ENCODE measurements at regions not wholly inside any gene's neighbourhood (a gene's known extent, or its start where the extent isn't known, plus 50 kb on each side); places are given as distances from the start of the nearest gene placed in this dataset.

- no peak overlapping the region for H3K4me3 ChIP-seq (ENCODE audit: low read depth, low read length)
- BruUV-seq (replicated peaks) = no TSS peak
- Mint-ChIP-seq H3K27ac (ENCODE audit: unreplicated experiment) (no peak overlapping the region), H3K4me1 (ENCODE audit: low read depth, unreplicated experiment) (no peaks in the 10 kb centered on the region), H3K4me3 (ENCODE audit: unreplicated experiment) (no peak overlapping the region), H3K36me3 (ENCODE audit: insufficient read depth, unreplicated experiment) (no peaks in the 10 kb centered on the region), H3K27me3 (ENCODE audit: insufficient read depth, unreplicated experiment) (no peaks in the 10 kb centered on the region), H3K9me3 (ENCODE audit: unreplicated experiment) (peaks cover 9% of the 10 kb centered on the region)
- no peaks in the 10 kb centered on the region for H3K27me3 ChIP-seq (replicated peaks; ENCODE audit: control insufficient read depth, insufficient read depth, low read length)
- no peaks in the 10 kb centered on the region for H3K36me3 ChIP-seq (ENCODE audit: control insufficient read depth, insufficient read depth, low read length)
- intact Hi-C loops (cut with micrococcal nuclease; ENCODE audit: unreplicated experiment) = no loop called here
- ChIA-PET POLR2A (no interaction called here), CTCF (no interaction called here)
- TF ChIP-seq CTCF (IDR thresholded peaks at IDR 0.05; ENCODE audit: insufficient read depth in 1 of 2, low read depth in 1 of 2, low read length in 1 of 2, severe bottlenecking in 1 of 2, unreplicated experiment in 1 of 2) = no peak
- H3K4me1 ChIP-seq = no peaks in the 10 kb centered on the region
- no peaks in the 10 kb centered on the region for H3K9me3 ChIP-seq
- DNase-seq = no peak
These were observed 699.1 kb downstream of the EPM2A start for GRCh38 chr6:145036236-145036635.

GRCh38 chr6:145036848-145037567 is 698.3 kb downstream of the EPM2A start:
- BruUV-seq (replicated peaks) = no TSS peak
- no peak overlapping the region for H3K27ac Mint-ChIP-seq (ENCODE audit: unreplicated experiment)
- H3K9me3 ChIP-seq = no peaks in the 10 kb centered on the region
- H3K4me1 Mint-ChIP-seq (ENCODE audit: low read depth, unreplicated experiment) = no peaks in the 10 kb centered on the region
- H3K27me3 Mint-ChIP-seq (ENCODE audit: insufficient read depth, unreplicated experiment) = no peaks in the 10 kb centered on the region
- ChIA-PET POLR2A (no interaction called here), CTCF (no interaction called here)
- H3K4me3 Mint-ChIP-seq (ENCODE audit: unreplicated experiment) = no peak overlapping the region
- intact Hi-C loops (cut with micrococcal nuclease; ENCODE audit: unreplicated experiment) = no loop called here
- no peak overlapping the region for H3K4me3 ChIP-seq (ENCODE audit: low read depth, low read length)
- no peaks in the 10 kb centered on the region for H3K36me3 Mint-ChIP-seq (ENCODE audit: insufficient read depth, unreplicated experiment)
- H3K4me1 ChIP-seq = no peaks in the 10 kb centered on the region
- no peak for TF ChIP-seq CTCF (IDR thresholded peaks at IDR 0.05; ENCODE audit: insufficient read depth in 1 of 2, low read depth in 1 of 2, low read length in 1 of 2, severe bottlenecking in 1 of 2, unreplicated experiment in 1 of 2)
- H3K9me3 Mint-ChIP-seq (ENCODE audit: unreplicated experiment) = peaks cover 9% of the 10 kb centered on the region
- DNase-seq = no peak
- no peaks in the 10 kb centered on the region for H3K36me3 ChIP-seq (ENCODE audit: control insufficient read depth, insufficient read depth, low read length)
- no peaks in the 10 kb centered on the region for H3K27me3 ChIP-seq (replicated peaks; ENCODE audit: control insufficient read depth, insufficient read depth, low read length)

GRCh38 chr6:145042559-145042958 is 692.8 kb downstream of the EPM2A start:
- BruUV-seq (replicated peaks) = no TSS peak
- no peaks in the 10 kb centered on the region for H3K36me3 Mint-ChIP-seq (ENCODE audit: insufficient read depth, unreplicated experiment)
- intact Hi-C loops (cut with micrococcal nuclease; ENCODE audit: unreplicated experiment) = no loop called here
- H3K36me3 ChIP-seq (ENCODE audit: control insufficient read depth, insufficient read depth, low read length) = no peaks in the 10 kb centered on the region
- no peaks in the 10 kb centered on the region for H3K27me3 ChIP-seq (replicated peaks; ENCODE audit: control insufficient read depth, insufficient read depth, low read length)
- no peaks in the 10 kb centered on the region for H3K4me1 Mint-ChIP-seq (ENCODE audit: low read depth, unreplicated experiment)
- H3K4me1 ChIP-seq = no peaks in the 10 kb centered on the region
- ChIA-PET CTCF (interaction anchor here (0.6 kb wide), 1 partner anchor 11 kb away, joined by 3 read pairs; no protein-coding TSS in a partner anchor), POLR2A (no interaction called here)
- H3K4me3 Mint-ChIP-seq (ENCODE audit: unreplicated experiment) = no peak overlapping the region
- H3K9me3 Mint-ChIP-seq (ENCODE audit: unreplicated experiment) = no peaks in the 10 kb centered on the region
- no peak overlapping the region for H3K27ac Mint-ChIP-seq (ENCODE audit: unreplicated experiment)
- peak; percentile 32 for TF ChIP-seq CTCF (IDR thresholded peaks at IDR 0.05; ENCODE audit: insufficient read depth in 1 of 2, low read depth in 1 of 2, low read length in 1 of 2, severe bottlenecking in 1 of 2, unreplicated experiment in 1 of 2)
- no peak overlapping the region for H3K4me3 ChIP-seq (ENCODE audit: low read depth, low read length)
- peaks cover 6% of the 10 kb centered on the region for H3K27me3 Mint-ChIP-seq (ENCODE audit: insufficient read depth, unreplicated experiment)
- DNase-seq = peak in 1 of 2 experiments; percentile 30
- H3K9me3 ChIP-seq = no peaks in the 10 kb centered on the region
